Neural cell (in vitro differentiated cells): ENCODE measurements at regions not wholly inside any gene's neighbourhood (a gene's known extent, or its start where the extent isn't known, plus 50 kb on each side); places are given as distances from the start of the nearest gene placed in this dataset.

ENCODE experiments used
- CTCF ChIP-seq: fragments of 450-650 bp; IDR thresholded peaks from 2 replicates; pipeline ENCODE4 v1.5.1; 2014; ENCODE audit warnings: antibody characterized with exemption, mild to moderate bottlenecking, moderate library complexity; ENCODE audit not compliant: poor library complexity, severe bottlenecking
- POLR2AphosphoS5 ChIP-seq: IDR thresholded peaks from 2 replicates; pipeline ENCODE4 v1.6.1; 2012
- REST ChIP-seq: IDR thresholded peaks from 2 replicates; pipeline ENCODE4 v1.6.1; 2012; ENCODE audit warnings: borderline replicate concordance
- TAF1 ChIP-seq: IDR thresholded peaks from 2 replicates; pipeline ENCODE4 v1.6.1; 2012; ENCODE audit warnings: low read depth

- TF ChIP-seq CTCF, result no peak
- TF ChIP-seq REST, result no peak
- TF ChIP-seq POLR2AphosphoS5, result no peak
- no peak for TF ChIP-seq TAF1
Observed at GRCh38 chr11:97355230-97355629, 965.4 kb downstream of the JRKL start.
